Calu3 (cell line): ENCODE measurements at regions not wholly inside any gene's neighbourhood (a gene's known extent, or its start where the extent isn't known, plus 50 kb on each side); places are given as distances from the start of the nearest gene placed in this dataset.

Experiments used
- BruUV-seq: library from RNA; stranded (reverse); fragments of 400-500 nt; replicated peaks from 2 replicates; lab custom pipeline; 2021; lab: Mats Ljungman, UMichigan
- CTCF ChIA-PET: fragments of 300-600 bp; sonication (Branson Sonifier 250); formaldehyde crosslinking; loops from one replicate; lab custom pipeline; 2022; ENCODE audit warnings: antibody characterized with exemption; lab: Charles Lee
- DNase-seq: peaks from one replicate; pipeline ENCODE4 v3.0.0; 2022
- H3K27ac Mint-ChIP-seq: one replicate; pipeline ENCODE4 v1.8.0; 2022; ENCODE audit warnings: mixed read lengths; ENCODE audit not compliant: unreplicated experiment
- H3K27me3 Mint-ChIP-seq: one replicate; pipeline ENCODE4 v1.8.0; 2022; ENCODE audit warnings: mixed read lengths; ENCODE audit not compliant: unreplicated experiment
- H3K36me3 Mint-ChIP-seq: one replicate; pipeline ENCODE4 v1.8.0; 2022; ENCODE audit warnings: mild to moderate bottlenecking, moderate library complexity, mixed read lengths; ENCODE audit not compliant: insufficient read depth, unreplicated experiment
- H3K4me1 Mint-ChIP-seq: one replicate; pipeline ENCODE4 v1.8.0; 2022; ENCODE audit warnings: mild to moderate bottlenecking, low read depth, mixed read lengths; ENCODE audit not compliant: unreplicated experiment
- H3K4me3 Mint-ChIP-seq: one replicate; pipeline ENCODE4 v1.8.0; 2022; ENCODE audit warnings: mild to moderate bottlenecking, low read depth, moderate library complexity, mixed read lengths; ENCODE audit not compliant: unreplicated experiment
- H3K9me3 Mint-ChIP-seq: one replicate; pipeline ENCODE4 v1.8.0; 2022; ENCODE audit warnings: low read depth, mixed read lengths; ENCODE audit not compliant: unreplicated experiment
- intact Hi-C: fragments of 100-400 bp; cut with micrococcal nuclease; formaldehyde crosslinking; loops from one replicate; pipeline ENCODE4 v1.10.0; 2022; ENCODE audit not compliant: unreplicated experiment
- TF ChIP-seq, protein P1 (sequence below): fragments of 200-600 bp; IDR thresholded peaks from one replicate; pipeline ENCODE4 v1.8.0; 2022; ENCODE audit warnings: antibody characterized with exemption; ENCODE audit not compliant: unreplicated experiment

DNA sequence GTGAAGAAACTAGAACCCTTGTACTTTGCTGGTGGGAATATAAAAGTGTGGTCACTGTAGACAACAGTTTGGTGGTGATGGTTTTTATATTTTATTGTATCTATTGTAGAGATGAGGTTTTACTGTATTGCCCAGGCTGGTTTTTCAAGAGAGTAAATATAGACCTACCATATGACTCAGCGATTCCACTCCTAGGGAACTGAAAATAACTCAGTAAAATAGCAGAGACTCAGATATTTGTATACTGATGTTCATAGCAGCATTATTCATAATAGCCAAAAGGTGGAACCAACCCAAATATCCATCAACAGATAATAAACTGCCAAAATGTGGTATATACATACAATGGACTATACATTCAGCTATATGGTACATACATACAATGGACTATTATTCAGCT is 68.8 kb upstream of the IL12A start:
- H3K4me1 Mint-ChIP-seq: no peaks in the 10 kb centered on the region
- H3K27me3 Mint-ChIP-seq: no peaks in the 10 kb centered on the region
- TF ChIP-seq, protein P1, sequence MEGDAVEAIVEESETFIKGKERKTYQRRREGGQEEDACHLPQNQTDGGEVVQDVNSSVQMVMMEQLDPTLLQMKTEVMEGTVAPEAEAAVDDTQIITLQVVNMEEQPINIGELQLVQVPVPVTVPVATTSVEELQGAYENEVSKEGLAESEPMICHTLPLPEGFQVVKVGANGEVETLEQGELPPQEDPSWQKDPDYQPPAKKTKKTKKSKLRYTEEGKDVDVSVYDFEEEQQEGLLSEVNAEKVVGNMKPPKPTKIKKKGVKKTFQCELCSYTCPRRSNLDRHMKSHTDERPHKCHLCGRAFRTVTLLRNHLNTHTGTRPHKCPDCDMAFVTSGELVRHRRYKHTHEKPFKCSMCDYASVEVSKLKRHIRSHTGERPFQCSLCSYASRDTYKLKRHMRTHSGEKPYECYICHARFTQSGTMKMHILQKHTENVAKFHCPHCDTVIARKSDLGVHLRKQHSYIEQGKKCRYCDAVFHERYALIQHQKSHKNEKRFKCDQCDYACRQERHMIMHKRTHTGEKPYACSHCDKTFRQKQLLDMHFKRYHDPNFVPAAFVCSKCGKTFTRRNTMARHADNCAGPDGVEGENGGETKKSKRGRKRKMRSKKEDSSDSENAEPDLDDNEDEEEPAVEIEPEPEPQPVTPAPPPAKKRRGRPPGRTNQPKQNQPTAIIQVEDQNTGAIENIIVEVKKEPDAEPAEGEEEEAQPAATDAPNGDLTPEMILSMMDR: no peak
- CTCF ChIA-PET: interaction anchor here (0.5 kb wide), 1 partner anchor 36 kb away, joined by 3 read pairs; no protein-coding TSS in a partner anchor
- H3K27ac Mint-ChIP-seq: no peak overlapping the region
- BruUV-seq: no TSS peak
- intact Hi-C loops: no loop called here
- H3K9me3 Mint-ChIP-seq: no peaks in the 10 kb centered on the region
- no peak for DNase-seq
- H3K36me3 Mint-ChIP-seq: no peaks in the 10 kb centered on the region
- no peak overlapping the region for H3K4me3 Mint-ChIP-seq

- CTCF ChIA-PET: no interaction called here
- Mint-ChIP-seq H3K27me3 (no peaks in the 10 kb centered on the region), H3K4me3 (no peak overlapping the region), H3K36me3 (no peaks in the 10 kb centered on the region), H3K4me1 (no peaks in the 10 kb centered on the region), H3K27ac (no peak overlapping the region), H3K9me3 (no peaks in the 10 kb centered on the region)
- DNase-seq: no peak
- intact Hi-C loops: no loop called here
- TF ChIP-seq, protein P1: no peak
- no TSS peak for BruUV-seq
Observed at GRCh38 chr3:159922193-159922840, 66.3 kb upstream of the IL12A start.

DNA sequence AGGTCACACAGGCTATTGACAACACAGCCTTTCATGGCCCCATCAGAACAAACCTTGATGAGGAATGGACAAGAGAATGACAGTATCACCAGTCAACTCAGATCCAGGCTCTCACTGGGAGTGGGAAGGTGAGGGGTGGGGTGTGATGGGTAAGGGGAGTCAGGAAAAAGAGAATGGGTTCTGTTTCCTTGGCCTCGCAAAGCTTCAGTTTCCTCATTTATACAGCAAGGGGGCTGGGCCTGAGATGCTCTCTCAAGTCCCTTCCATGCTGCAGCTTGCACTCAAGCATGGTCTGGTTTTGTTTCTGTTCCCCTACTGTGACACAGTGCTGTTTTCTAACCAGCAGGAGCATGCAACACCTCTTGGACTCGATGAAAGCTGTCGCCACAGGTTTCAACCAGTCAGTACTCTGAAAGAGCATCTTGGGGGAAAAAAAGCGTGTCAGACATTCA is 65.7 kb upstream of the IL12A start:
- Mint-ChIP-seq H3K36me3 (no peaks in the 10 kb centered on the region), H3K27me3 (no peaks in the 10 kb centered on the region), H3K4me3 (no peak overlapping the region), H3K27ac (no peak overlapping the region), H3K9me3 (no peaks in the 10 kb centered on the region), H3K4me1 (no peaks in the 10 kb centered on the region)
- no peak for DNase-seq
- CTCF ChIA-PET: no interaction called here
- intact Hi-C loops: no loop called here
- BruUV-seq: no TSS peak
- TF ChIP-seq, protein P1: no peak

- no peaks in the 10 kb centered on the region for H3K9me3 Mint-ChIP-seq
- no peaks in the 10 kb centered on the region for H3K36me3 Mint-ChIP-seq
- H3K27ac Mint-ChIP-seq: no peak overlapping the region
- TF ChIP-seq, protein P1: no peak
- CTCF ChIA-PET: interaction anchor here (0.7 kb wide), 1 partner anchor 544 kb away, joined by 4 read pairs; no protein-coding TSS in a partner anchor
- peaks cover 2% of the 10 kb centered on the region for H3K4me1 Mint-ChIP-seq
- no peaks in the 10 kb centered on the region for H3K27me3 Mint-ChIP-seq
- no peak for DNase-seq
- intact Hi-C loops: no loop called here
- H3K4me3 Mint-ChIP-seq: no peak overlapping the region
- BruUV-seq: no TSS peak
Observed at GRCh38 chr3:159923336-159923735, 65.3 kb upstream of the IL12A start.
